PC-3 (cell line): ENCODE measurements at regions not wholly inside any gene's neighbourhood (a gene's known extent, or its start where the extent isn't known, plus 50 kb on each side); places are given as distances from the start of the nearest gene placed in this dataset.
A peak's percentile ranks its signal among the peaks of the same experiment; 100 is the strongest.

Experiments
- ATAC-seq: fragments of 200-7000 bp; cut with Tn5 transposase; 2 replicates; pipeline ENCODE4 v1.9.1; 2020; ENCODE audit warnings: mild to moderate bottlenecking, moderate library complexity
- BruUV-seq: library from RNA; stranded (reverse); fragments of 400-500 nt; replicated peaks from 2 replicates; lab custom pipeline; 2021; lab: Mats Ljungman, UMichigan
- CTCF ChIA-PET: fragments of 300-600 bp; sonication (Branson Sonifier 250); formaldehyde crosslinking; loops from one replicate; lab custom pipeline; 2022; ENCODE audit warnings: antibody characterized with exemption; lab: Charles Lee
- POLR2A ChIA-PET: fragments of 300-600 bp; sonication (Branson Sonifier 250); formaldehyde crosslinking; loops from one replicate; lab custom pipeline; 2022; ENCODE audit warnings: antibody characterized with exemption; ENCODE audit not compliant: unreplicated experiment; lab: Charles Lee
- DNase-seq: peaks from one replicate; pipeline ENCODE4 v3.0.0-alpha.2; 2015
- H2AFZ ChIP-seq: fragments of 300-600 bp; sonication (generic); 2 replicates; pipeline ENCODE4 v1.6.0; 2016; ENCODE audit warnings: antibody characterized with exemption, low read length
- H3F3A ChIP-seq: fragments of 300-600 bp; sonication (generic); one replicate; pipeline ENCODE4 v1.6.0; 2017; ENCODE audit warnings: antibody characterized with exemption, low read length, control low read depth, mild to moderate bottlenecking; ENCODE audit not compliant: unreplicated experiment
- H3K27ac ChIP-seq: fragments of 300-600 bp; sonication (generic); 2 replicates; pipeline ENCODE4 v1.5.1; 2016; ENCODE audit warnings: mild to moderate bottlenecking, low read length
- H3K27me3 ChIP-seq: fragments of 300-600 bp; sonication (generic); 2 replicates; pipeline ENCODE4 v1.6.1; 2016; ENCODE audit warnings: low read length, mixed read lengths
- H3K36me3 ChIP-seq: fragments of 300-600 bp; sonication (generic); 2 replicates; pipeline ENCODE4 v1.6.1; 2016; ENCODE audit warnings: low read depth, mixed run types, low read length, mixed read lengths
- H3K4me1 ChIP-seq: fragments of 300-600 bp; sonication (generic); 2 replicates; pipeline ENCODE4 v1.5.1; 2016; ENCODE audit warnings: low read length; ENCODE audit not compliant: insufficient read depth
- H3K4me2 ChIP-seq: fragments of 300-600 bp; sonication (generic); 2 replicates; pipeline ENCODE4 v1.6.0; 2016; ENCODE audit warnings: low read length
- H3K4me3 ChIP-seq: fragments of 300-600 bp; sonication (generic); 2 replicates; pipeline ENCODE4 v1.5.1; 2016; ENCODE audit warnings: mild to moderate bottlenecking, low read length, mixed read lengths
- H3K79me2 ChIP-seq: fragments of 300-600 bp; sonication (generic); 2 replicates; pipeline ENCODE4 v1.6.1; 2017; ENCODE audit warnings: low read length, mixed read lengths
- H3K9ac ChIP-seq: fragments of 300-600 bp; sonication (generic); 2 replicates; pipeline ENCODE4 v1.6.0; 2016; ENCODE audit warnings: mild to moderate bottlenecking, low read length
- H3K9me2 ChIP-seq: fragments of 300-600 bp; sonication (generic); replicated peaks from 2 replicates; pipeline ENCODE4 v1.6.1; 2016; ENCODE audit warnings: mixed run types, low read length, mixed read lengths
- H3K9me3 ChIP-seq: fragments of 300-600 bp; sonication (generic); 2 replicates; pipeline ENCODE4 v1.6.1; 2016; ENCODE audit warnings: low read length, mixed read lengths
- H4K20me1 ChIP-seq: fragments of 300-600 bp; sonication (generic); 2 replicates; pipeline ENCODE4 v1.6.1; 2016; ENCODE audit warnings: low read length, mixed read lengths
- EZH2 ChIP-seq: fragments of 300-600 bp; sonication (generic); IDR thresholded peaks from one replicate; pipeline ENCODE4 v1.6.1; 2017; ENCODE audit warnings: antibody characterized with exemption, mild to moderate bottlenecking, low read length; ENCODE audit not compliant: unreplicated experiment
- EZH2phosphoT487 ChIP-seq: fragments of 300-600 bp; sonication (generic); IDR thresholded peaks from 2 replicates; pipeline ENCODE4 v1.6.1; 2018; ENCODE audit warnings: mild to moderate bottlenecking, antibody characterized with exemption, low read length, borderline replicate concordance
- intact Hi-C: fragments of 100-400 bp; cut with micrococcal nuclease; formaldehyde crosslinking; loops from 2 replicates; pipeline ENCODE4 v1.9.0; 2023
- TF ChIP-seq, protein P1 (sequence below): fragments of 300-600 bp; sonication (generic); conservative IDR thresholded peaks from 2 replicates; pipeline ENCODE4 v1.5.1; 2017; ENCODE audit warnings: antibody characterized with exemption, low read depth, mild to moderate bottlenecking, low read length

DNA sequence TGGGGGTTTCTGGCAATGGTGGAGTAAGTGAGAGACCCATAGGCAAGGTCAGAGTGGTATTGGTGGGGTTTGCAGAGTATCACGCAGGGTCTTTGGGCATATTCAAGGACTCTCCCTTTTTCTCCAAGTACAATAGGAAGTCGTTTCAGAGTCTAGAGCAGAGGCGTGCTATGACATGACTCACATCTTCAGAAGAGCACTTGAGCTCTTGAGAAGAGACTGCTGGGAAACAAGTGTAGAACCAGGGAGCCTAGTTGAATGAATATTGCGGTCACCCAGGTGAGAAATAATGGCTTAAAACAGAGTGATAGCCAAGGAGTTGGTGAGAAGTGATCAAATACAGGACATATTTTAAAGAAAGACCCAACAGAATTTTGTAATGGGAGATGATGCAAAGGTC is 813.4 kb downstream of the TLE1 start:
- CTCF ChIA-PET: no interaction called here

DNA sequence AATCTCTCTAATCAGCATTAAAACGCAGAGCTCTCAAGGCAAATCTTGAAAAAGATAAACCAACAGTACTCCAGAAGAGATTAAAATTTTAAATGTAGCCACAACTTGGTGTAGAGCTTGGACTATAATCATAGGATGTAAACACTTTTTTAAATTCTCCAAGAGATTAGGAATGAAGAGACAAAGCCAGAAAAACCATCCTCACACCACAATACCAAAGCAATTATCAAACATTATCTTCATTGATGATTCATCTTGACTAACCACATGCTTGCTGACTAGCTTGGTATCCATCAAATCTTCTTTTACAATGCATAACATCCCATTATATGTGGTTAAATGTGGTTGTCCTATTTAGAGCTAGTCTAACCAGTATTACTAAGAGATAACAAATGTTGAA is 815.1 kb downstream of the TLE1 start:
- no peaks in the 10 kb centered on the region for H3K27me3 ChIP-seq
- ATAC-seq (peak; percentile 81), DNase-seq (peak; percentile 80)
- no peak overlapping the region for H2AFZ ChIP-seq
- H3K9me2 ChIP-seq: no peaks in the 10 kb centered on the region; the same call in 1 of the 2 replicates
- no TSS peak for BruUV-seq
- H3K9ac ChIP-seq: no peak overlapping the region
- TF ChIP-seq EZH2phosphoT487 (no peak), EZH2 (no peak)
- TF ChIP-seq, protein P1, sequence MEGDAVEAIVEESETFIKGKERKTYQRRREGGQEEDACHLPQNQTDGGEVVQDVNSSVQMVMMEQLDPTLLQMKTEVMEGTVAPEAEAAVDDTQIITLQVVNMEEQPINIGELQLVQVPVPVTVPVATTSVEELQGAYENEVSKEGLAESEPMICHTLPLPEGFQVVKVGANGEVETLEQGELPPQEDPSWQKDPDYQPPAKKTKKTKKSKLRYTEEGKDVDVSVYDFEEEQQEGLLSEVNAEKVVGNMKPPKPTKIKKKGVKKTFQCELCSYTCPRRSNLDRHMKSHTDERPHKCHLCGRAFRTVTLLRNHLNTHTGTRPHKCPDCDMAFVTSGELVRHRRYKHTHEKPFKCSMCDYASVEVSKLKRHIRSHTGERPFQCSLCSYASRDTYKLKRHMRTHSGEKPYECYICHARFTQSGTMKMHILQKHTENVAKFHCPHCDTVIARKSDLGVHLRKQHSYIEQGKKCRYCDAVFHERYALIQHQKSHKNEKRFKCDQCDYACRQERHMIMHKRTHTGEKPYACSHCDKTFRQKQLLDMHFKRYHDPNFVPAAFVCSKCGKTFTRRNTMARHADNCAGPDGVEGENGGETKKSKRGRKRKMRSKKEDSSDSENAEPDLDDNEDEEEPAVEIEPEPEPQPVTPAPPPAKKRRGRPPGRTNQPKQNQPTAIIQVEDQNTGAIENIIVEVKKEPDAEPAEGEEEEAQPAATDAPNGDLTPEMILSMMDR: no peak
- intact Hi-C loops: no loop called here
- H3K9me3 ChIP-seq: no peaks in the 10 kb centered on the region
- peak overlapping the region; percentile 63 for H3K4me2 ChIP-seq
- CTCF ChIA-PET: no interaction called here
- no peaks in the 10 kb centered on the region for H3F3A ChIP-seq
- H3K4me3 ChIP-seq: no peak overlapping the region
- peaks cover 20% of the 10 kb centered on the region for H3K4me1 ChIP-seq
- no peaks in the 10 kb centered on the region for H3K36me3 ChIP-seq
- POLR2A ChIA-PET: no interaction called here
- H3K27ac ChIP-seq: peak overlapping the region; percentile 64
- no peaks in the 10 kb centered on the region for H3K79me2 ChIP-seq
- H4K20me1 ChIP-seq: no peaks in the 10 kb centered on the region

More for the DNA sequence above, 813.4 kb downstream of the TLE1 start:
- H3K4me3 ChIP-seq: no peak overlapping the region
- POLR2A ChIA-PET: no interaction called here
- TF ChIP-seq EZH2 (no peak), EZH2phosphoT487 (no peak)
- TF ChIP-seq, protein P1: no peak
- H3K4me2 ChIP-seq: no peak overlapping the region
- no peak overlapping the region for H3K27ac ChIP-seq
- intact Hi-C loops: no loop called here
- no peaks in the 10 kb centered on the region for H3F3A ChIP-seq
- no peaks in the 10 kb centered on the region for H4K20me1 ChIP-seq
- H3K27me3 ChIP-seq: no peaks in the 10 kb centered on the region
- H3K9me2 ChIP-seq: no peaks in the 10 kb centered on the region
- H3K79me2 ChIP-seq: no peaks in the 10 kb centered on the region
- H3K36me3 ChIP-seq: no peaks in the 10 kb centered on the region
- peaks cover 20% of the 10 kb centered on the region for H3K4me1 ChIP-seq
- no peak overlapping the region for H3K9ac ChIP-seq
- H3K9me3 ChIP-seq: no peaks in the 10 kb centered on the region
- ATAC-seq (no peak), DNase-seq (no peak)
- BruUV-seq: no TSS peak
- no peak overlapping the region for H2AFZ ChIP-seq

DNA sequence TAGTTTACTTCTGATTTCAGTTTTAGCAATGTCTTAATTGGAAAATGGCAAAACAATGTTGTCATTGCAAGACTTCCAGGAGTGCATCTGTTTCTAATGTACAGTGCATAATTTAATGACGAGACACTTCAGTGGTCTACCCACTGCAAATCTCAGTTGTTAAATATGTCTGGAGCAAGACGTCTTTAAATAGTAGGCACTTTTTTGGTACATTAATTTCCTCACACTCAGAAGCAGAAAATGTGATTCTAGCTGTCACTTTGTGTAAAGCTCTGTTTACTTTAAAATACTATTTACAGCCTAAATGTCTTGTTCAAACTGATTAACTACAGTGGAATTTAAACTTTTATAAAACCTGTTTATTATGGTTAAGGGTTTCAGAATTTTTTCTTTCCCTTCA is 815.5 kb downstream of the TLE1 start:
- DNase-seq (peak; percentile 37), ATAC-seq (no peak; the same call in none of the 2 replicates)
- peak overlapping the region; percentile 64 for H3K27ac ChIP-seq
- H4K20me1 ChIP-seq: no peaks in the 10 kb centered on the region
- H3K4me1 ChIP-seq: peaks cover 20% of the 10 kb centered on the region
- intact Hi-C loops: no loop called here
- BruUV-seq: no TSS peak
- H2AFZ ChIP-seq: no peak overlapping the region
- ChIA-PET POLR2A (no interaction called here), CTCF (no interaction called here)
- no peaks in the 10 kb centered on the region for H3K36me3 ChIP-seq
- H3K9me2 ChIP-seq: no peaks in the 10 kb centered on the region; the same call in 1 of the 2 replicates
- no peaks in the 10 kb centered on the region for H3K27me3 ChIP-seq
- no peaks in the 10 kb centered on the region for H3K9me3 ChIP-seq
- no peak overlapping the region for H3K9ac ChIP-seq
- H3K79me2 ChIP-seq: no peaks in the 10 kb centered on the region
- H3K4me2 ChIP-seq: peak overlapping the region; percentile 63
- no peak overlapping the region for H3K4me3 ChIP-seq
- no peak for TF ChIP-seq EZH2phosphoT487
- TF ChIP-seq, protein P1: no peak
- no peak for TF ChIP-seq EZH2
- no peaks in the 10 kb centered on the region for H3F3A ChIP-seq
